Adrenal gland (tissue), 5 donors: ENCODE measurements at regions not wholly inside any gene's neighbourhood (a gene's known extent, or its start where the extent isn't known, plus 50 kb on each side); places are given as distances from the start of the nearest gene placed in this dataset.

Experiments
- CTCF ChIP-seq, 6 experiments: fragments of 450-650 bp in 4 of 6; fragments of 200-600 bp in 2 of 6; sonication (generic) in 1 of 6; IDR thresholded peaks; 1 replicate in 5 of 6; 2 replicates in 1 of 6; pipeline versions ENCODE4 v1.5.1 to v1.8.0; 2016 to 2021; ENCODE audit warnings: antibody characterized with exemption in 6 of 6, mild to moderate bottlenecking in 2 of 6, moderate library complexity in 1 of 6
- POLR2A ChIP-seq, 2 donors: fragments of 450-650 bp; IDR thresholded peaks; one replicate each; pipeline ENCODE4 v1.6.1; 2017; ENCODE audit warnings: antibody characterized with exemption in 2 of 2, mild to moderate bottlenecking in 2 of 2, moderate library complexity in 1 of 2
- donor health status: DM: no; HTN: no; CAD: no.

- TF ChIP-seq CTCF (IDR thresholded peaks at IDR 0.05) (no peak), POLR2A (IDR thresholded peaks at IDR 0.05) (no peak)
Measured at GRCh38 chr17:49910094-49910857, 58.7 kb upstream of the DLX4 start.
